Caco-2 (cell line): ENCODE measurements at regions not wholly inside any gene's neighbourhood (a gene's known extent, or its start where the extent isn't known, plus 50 kb on each side); places are given as distances from the start of the nearest gene placed in this dataset.

Experiments
- BruUV-seq: library from RNA; stranded (reverse); fragments of 400-500 nt; replicated peaks from 2 replicates; lab custom pipeline; 2021; lab: Mats Ljungman, UMichigan
- CTCF ChIA-PET: fragments of 300-600 bp; sonication (Branson Sonifier 250); formaldehyde crosslinking; loops from one replicate; lab custom pipeline; 2022; ENCODE audit warnings: antibody characterized with exemption; lab: Charles Lee
- POLR2A ChIA-PET: fragments of 300-600 bp; sonication (Branson Sonifier 250); formaldehyde crosslinking; loops from one replicate; lab custom pipeline; 2022; ENCODE audit warnings: antibody characterized with exemption; lab: Charles Lee
- DNase-seq, 2 experiments: peaks; one replicate each; pipeline versions ENCODE4 v3.0.0 to v3.0.0-alpha.2; 2020 to 2022
- H3K27me3 ChIP-seq: replicated peaks from 2 replicates; pipeline ENCODE4 v1.6.0; 2011; ENCODE audit warnings: low read length; ENCODE audit not compliant: control insufficient read depth, insufficient read depth
- H3K36me3 ChIP-seq: 2 replicates; pipeline ENCODE4 v1.5.1; 2011; ENCODE audit warnings: low read length; ENCODE audit not compliant: control insufficient read depth, insufficient read depth
- H3K4me1 ChIP-seq: fragments of 250-450 bp; sonication (Bioruptor Pico); 2 replicates; pipeline ENCODE4 v1.5.1; 2020; ENCODE audit warnings: mild to moderate bottlenecking
- H3K4me3 ChIP-seq: 2 replicates; pipeline ENCODE4 v1.5.1; 2011; ENCODE audit warnings: low read depth, mild to moderate bottlenecking, control low read depth, low read length
- H3K9me3 ChIP-seq: fragments of 250-450 bp; sonication (Bioruptor Pico); 2 replicates; pipeline ENCODE4 v1.5.1; 2020; ENCODE audit warnings: mild to moderate bottlenecking, moderate library complexity
- H3K27ac Mint-ChIP-seq: one replicate; pipeline ENCODE4 v1.8.0; 2022; ENCODE audit warnings: mixed read lengths; ENCODE audit not compliant: unreplicated experiment
- H3K27me3 Mint-ChIP-seq: one replicate; pipeline ENCODE4 v1.8.0; 2022; ENCODE audit warnings: mixed read lengths; ENCODE audit not compliant: insufficient read depth, unreplicated experiment
- H3K36me3 Mint-ChIP-seq: one replicate; pipeline ENCODE4 v1.8.0; 2022; ENCODE audit warnings: mild to moderate bottlenecking, mixed read lengths; ENCODE audit not compliant: insufficient read depth, unreplicated experiment
- H3K4me1 Mint-ChIP-seq: one replicate; pipeline ENCODE4 v1.8.0; 2022; ENCODE audit warnings: low read depth, mixed read lengths; ENCODE audit not compliant: unreplicated experiment
- H3K4me3 Mint-ChIP-seq: one replicate; pipeline ENCODE4 v1.8.0; 2022; ENCODE audit warnings: mild to moderate bottlenecking, moderate library complexity, mixed read lengths; ENCODE audit not compliant: unreplicated experiment
- H3K9me3 Mint-ChIP-seq: one replicate; pipeline ENCODE4 v1.8.0; 2022; ENCODE audit warnings: mixed read lengths; ENCODE audit not compliant: unreplicated experiment
- CTCF ChIP-seq, 2 experiments: fragments of 200-600 bp in 1 of 2; IDR thresholded peaks; 1 replicate in 1 of 2; 2 replicates in 1 of 2; pipeline versions ENCODE4 v1.5.1 to v1.8.0; 2011 to 2022; ENCODE audit warnings: antibody characterized with exemption in 1 of 2, control low read depth in 1 of 2, inconsistent platforms in 1 of 2, low read depth in 1 of 2, low read length in 1 of 2, mild to moderate bottlenecking in 1 of 2, moderate library complexity in 1 of 2; ENCODE audit not compliant: insufficient read depth in 1 of 2, severe bottlenecking in 1 of 2, unreplicated experiment in 1 of 2
- intact Hi-C: fragments of 100-400 bp; cut with micrococcal nuclease; formaldehyde crosslinking; loops from one replicate; pipeline ENCODE4 v1.10.0; 2022; ENCODE audit not compliant: unreplicated experiment

- ChIA-PET POLR2A (no interaction called here), CTCF (no interaction called here)
- peak in 1 of 2 experiments; percentile 11 for DNase-seq
- H3K9me3 ChIP-seq, result no peaks in the 10 kb centered on the region
- BruUV-seq, result no TSS peak
- H3K4me3 Mint-ChIP-seq, result no peak overlapping the region
- no peak overlapping the region for H3K4me3 ChIP-seq
- intact Hi-C loops, result loop anchor here (5.0 kb wide), 1 partner anchor 78 kb away; no protein-coding TSS in a partner anchor
- H3K27ac Mint-ChIP-seq, result no peak overlapping the region
- peaks cover 16% of the 10 kb centered on the region for H3K4me1 Mint-ChIP-seq
- peaks cover 33% of the 10 kb centered on the region for H3K4me1 ChIP-seq
- no peaks in the 10 kb centered on the region for H3K27me3 ChIP-seq
- H3K9me3 Mint-ChIP-seq, result no peaks in the 10 kb centered on the region
- H3K27me3 Mint-ChIP-seq, result no peaks in the 10 kb centered on the region
- no peak for TF ChIP-seq CTCF (IDR thresholded peaks at IDR 0.05; ENCODE audit: insufficient read depth in 1 of 2, low read depth in 1 of 2, low read length in 1 of 2, severe bottlenecking in 1 of 2, unreplicated experiment in 1 of 2)
- H3K36me3 ChIP-seq, result no peaks in the 10 kb centered on the region
- no peaks in the 10 kb centered on the region for H3K36me3 Mint-ChIP-seq
Observed at GRCh38 chr5:143495110-143495509, 91.6 kb upstream of the NR3C1 start.

DNA sequence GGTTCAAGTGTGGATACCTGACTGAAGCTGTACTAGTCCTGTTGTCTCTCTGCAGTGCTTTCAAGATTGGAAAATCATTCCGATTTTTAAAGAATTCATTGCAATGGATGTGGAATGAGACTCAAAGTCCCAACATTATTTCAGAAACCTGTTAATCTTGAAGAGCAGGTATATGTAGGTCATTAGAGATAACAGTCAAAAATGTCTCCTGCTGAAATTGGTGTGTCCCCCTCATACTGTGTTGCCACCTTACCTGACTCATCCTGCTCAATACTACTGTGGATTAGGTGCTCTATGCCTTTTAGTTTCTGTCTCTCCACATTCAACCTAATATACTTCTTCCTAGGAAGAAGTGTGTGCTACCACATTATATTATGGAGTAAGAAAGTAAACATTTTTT lies 91.1 kb upstream of the NR3C1 start:
- no peaks in the 10 kb centered on the region for H3K27me3 ChIP-seq
- H3K27me3 Mint-ChIP-seq, result no peaks in the 10 kb centered on the region
- H3K4me1 ChIP-seq, result peaks cover 33% of the 10 kb centered on the region
- peaks cover 16% of the 10 kb centered on the region for H3K4me1 Mint-ChIP-seq
- no peak for TF ChIP-seq CTCF (IDR thresholded peaks at IDR 0.05; ENCODE audit: insufficient read depth in 1 of 2, low read depth in 1 of 2, low read length in 1 of 2, severe bottlenecking in 1 of 2, unreplicated experiment in 1 of 2)
- H3K36me3 ChIP-seq, result no peaks in the 10 kb centered on the region
- no peak overlapping the region for H3K4me3 ChIP-seq
- H3K36me3 Mint-ChIP-seq, result no peaks in the 10 kb centered on the region
- H3K9me3 ChIP-seq, result no peaks in the 10 kb centered on the region
- intact Hi-C loops, result no loop called here
- ChIA-PET POLR2A (no interaction called here), CTCF (no interaction called here)
- H3K9me3 Mint-ChIP-seq, result peaks cover 2% of the 10 kb centered on the region
- BruUV-seq, result no TSS peak
- no peak for DNase-seq
- H3K4me3 Mint-ChIP-seq, result no peak overlapping the region
- H3K27ac Mint-ChIP-seq, result no peak overlapping the region

GRCh38 chr5:143494162-143494561 lies 90.7 kb upstream of the NR3C1 start:
- ChIA-PET CTCF (no interaction called here), POLR2A (no interaction called here)
- H3K27ac Mint-ChIP-seq, result no peak overlapping the region
- peaks cover 33% of the 10 kb centered on the region for H3K4me1 ChIP-seq
- H3K36me3 Mint-ChIP-seq, result no peaks in the 10 kb centered on the region
- TF ChIP-seq CTCF (IDR thresholded peaks at IDR 0.05; ENCODE audit: insufficient read depth in 1 of 2, low read depth in 1 of 2, low read length in 1 of 2, severe bottlenecking in 1 of 2, unreplicated experiment in 1 of 2), result no peak
- intact Hi-C loops, result no loop called here
- H3K9me3 ChIP-seq, result no peaks in the 10 kb centered on the region
- no peak for DNase-seq
- BruUV-seq, result no TSS peak
- no peaks in the 10 kb centered on the region for H3K27me3 Mint-ChIP-seq
- H3K9me3 Mint-ChIP-seq, result peaks cover 6% of the 10 kb centered on the region
- H3K27me3 ChIP-seq, result no peaks in the 10 kb centered on the region
- H3K4me3 ChIP-seq, result no peak overlapping the region
- H3K4me1 Mint-ChIP-seq, result peaks cover 20% of the 10 kb centered on the region
- H3K4me3 Mint-ChIP-seq, result no peak overlapping the region
- H3K36me3 ChIP-seq, result no peaks in the 10 kb centered on the region
